Common myeloid progenitor, CD34-positive (primary cell): ENCODE measurements at regions not wholly inside any gene's neighbourhood (a gene's known extent, or its start where the extent isn't known, plus 50 kb on each side); places are given as distances from the start of the nearest gene placed in this dataset.

ENCODE experiments used
- CTCF ChIA-PET: fragments of 350-600 bp; sonication (Branson Sonifier 250); formaldehyde crosslinking; loops from one replicate; lab custom pipeline; 2021; ENCODE audit warnings: antibody characterized with exemption; lab: Charles Lee
- POLR2A ChIA-PET: fragments of 350-600 bp; sonication (Branson Sonifier 250); formaldehyde crosslinking; loops from one replicate; lab custom pipeline; 2021; ENCODE audit warnings: antibody characterized with exemption; lab: Charles Lee
- DNase-seq, 3 donors: peaks; one replicate each; pipeline versions ENCODE4 v3.0.0 to v3.0.0-alpha.2; 2013
- H3K27ac ChIP-seq, 2 experiments: 1 replicate in 1 of 2; 2 replicates in 1 of 2; pipeline ENCODE4 v1.7.0; 2013; ENCODE audit warnings: inconsistent platforms in 2 of 2, low read length in 2 of 2, mild to moderate bottlenecking in 2 of 2, low read depth in 1 of 2, moderate library complexity in 1 of 2; ENCODE audit not compliant: severe bottlenecking in 2 of 2, insufficient read depth in 1 of 2, poor library complexity in 1 of 2
- H3K27me3 ChIP-seq, 5 experiments: replicated peaks in 2 of 5; 1 replicate in 3 of 5; 2 replicates in 2 of 5; pipeline versions ENCODE4 v1.6.1 to v1.7.0; 2013; ENCODE audit warnings: low read length in 4 of 5, mild to moderate bottlenecking in 2 of 5, moderate library complexity in 2 of 5, inconsistent platforms in 1 of 5; ENCODE audit not compliant: insufficient read depth in 5 of 5, control insufficient read depth in 4 of 5
- H3K36me3 ChIP-seq, 4 experiments: 1 replicate in 2 of 4; 2 replicates in 2 of 4; pipeline versions ENCODE4 v1.6.1 to v1.7.0; 2013; ENCODE audit warnings: low read length in 3 of 4, control low read depth in 1 of 4, mild to moderate bottlenecking in 1 of 4; ENCODE audit not compliant: control insufficient read depth in 4 of 4, insufficient read depth in 4 of 4
- H3K4me1 ChIP-seq, 4 experiments: 1 replicate in 3 of 4; 2 replicates in 1 of 4; pipeline versions ENCODE4 v1.6.1 to v1.7.1; 2013; ENCODE audit warnings: low read length in 3 of 4, mild to moderate bottlenecking in 3 of 4, control low read depth in 1 of 4, inconsistent platforms in 1 of 4, moderate library complexity in 1 of 4; ENCODE audit not compliant: control insufficient read depth in 4 of 4, insufficient read depth in 4 of 4; ENCODE audit errors: control extremely low read depth in 1 of 4
- H3K4me3 ChIP-seq, 7 experiments: 1 replicate in 4 of 7; 2 replicates in 3 of 7; pipeline versions ENCODE4 v1.5.1 to v1.7.0; 2013; ENCODE audit warnings: mild to moderate bottlenecking in 7 of 7, low read length in 6 of 7, moderate library complexity in 6 of 7, inconsistent platforms in 2 of 7, low read depth in 2 of 7, control low read depth in 1 of 7; ENCODE audit not compliant: insufficient read depth in 4 of 7, control insufficient read depth in 1 of 7; ENCODE audit errors: extremely low read depth in 1 of 7
- H3K9me3 ChIP-seq, 5 experiments: 1 replicate in 4 of 5; 2 replicates in 1 of 5; pipeline versions ENCODE4 v1.6.1 to v1.7.1; 2013; ENCODE audit warnings: low read length in 4 of 5, mild to moderate bottlenecking in 2 of 5, inconsistent platforms in 1 of 5, low read depth in 1 of 5, moderate library complexity in 1 of 5; ENCODE audit not compliant: control insufficient read depth in 4 of 5, insufficient read depth in 2 of 5; ENCODE audit errors: control extremely low read depth in 1 of 5
- WGBS: methylation state at CpG from one replicate; pipeline ENCODE4 v1.1.5; 2013; ENCODE audit not compliant: insufficient coverage; 5-methylcytosine and 5-hydroxymethylcytosine counted together

GRCh38 chr9:89810431-89810830 lies 205.6 kb downstream of the GADD45G start:
- ChIA-PET POLR2A (no interaction called here), CTCF (interaction anchor here (1.1 kb wide), 1 partner anchor 18 kb away, joined by 3 read pairs; no protein-coding TSS in a partner anchor)
- peaks cover 0 to 20% (median 15%) of the 10 kb centered on the region in 4 experiments for H3K4me1 ChIP-seq
- DNase-seq: no peak
- no peaks in the 10 kb centered on the region for H3K27me3 ChIP-seq
- no peak overlapping the region for H3K4me3 ChIP-seq
- WGBS: 99% methylated on average over 7 of the region's 7 CpGs
- H3K27ac ChIP-seq: no peak overlapping the region
- no peaks in the 10 kb centered on the region for H3K36me3 ChIP-seq
- H3K9me3 ChIP-seq: no peaks in the 10 kb centered on the region

GRCh38 chr9:89811356-89811755 lies 206.5 kb downstream of the GADD45G start:
- Histone ChIP-seq H3K4me1 (peaks cover 0 to 26% (median 22%) of the 10 kb centered on the region in 4 experiments), H3K4me3 (no peak overlapping the region), H3K36me3 (no peaks in the 10 kb centered on the region), H3K27me3 (no peaks in the 10 kb centered on the region), H3K9me3 (no peaks in the 10 kb centered on the region), H3K27ac (no peak overlapping the region)
- 93% methylated on average over 3 of the region's 3 CpGs for WGBS
- no peak for DNase-seq
- ChIA-PET POLR2A (no interaction called here), CTCF (no interaction called here)

GRCh38 chr9:89811886-89812450 lies 207.2 kb downstream of the GADD45G start:
- Histone ChIP-seq H3K9me3 (no peaks in the 10 kb centered on the region), H3K4me1 (peaks cover 0 to 26% (median 22%) of the 10 kb centered on the region in 4 experiments), H3K36me3 (no peaks in the 10 kb centered on the region), H3K27me3 (no peaks in the 10 kb centered on the region), H3K4me3 (no peak overlapping the region), H3K27ac (no peak overlapping the region)
- ChIA-PET POLR2A (no interaction called here), CTCF (no interaction called here)
- 95% methylated on average over 8 of the region's 10 CpGs for WGBS
- DNase-seq: no peak

- H3K4me1 ChIP-seq: peaks cover 0 to 31% (median 22%) of the 10 kb centered on the region in 4 experiments
- H3K9me3 ChIP-seq: no peaks in the 10 kb centered on the region
- WGBS: 97% methylated on average over 10 of the region's 10 CpGs
- no peaks in the 10 kb centered on the region for H3K27me3 ChIP-seq
- no peak for DNase-seq
- no peaks in the 10 kb centered on the region for H3K36me3 ChIP-seq
- H3K4me3 ChIP-seq: no peak overlapping the region
- CTCF ChIA-PET: no interaction called here
- POLR2A ChIA-PET: no interaction called here
- H3K27ac ChIP-seq: no peak overlapping the region
Observed at GRCh38 chr9:89812556-89813181, 207.9 kb downstream of the GADD45G start.

GRCh38 chr9:89813482-89813881 lies 208.7 kb downstream of the GADD45G start:
- Histone ChIP-seq H3K27me3 (no peaks in the 10 kb centered on the region), H3K27ac (no peak overlapping the region), H3K4me3 (no peak overlapping the region), H3K36me3 (no peaks in the 10 kb centered on the region), H3K4me1 (peaks cover 0 to 36% (median 22%) of the 10 kb centered on the region in 4 experiments), H3K9me3 (no peaks in the 10 kb centered on the region)
- ChIA-PET CTCF (no interaction called here), POLR2A (interaction anchor here (0.6 to 0.7 kb wide), 2 partner anchors 113 to 1973 kb away, joined by 3 read pairs; no protein-coding TSS in a partner anchor)
- no peak for DNase-seq
- WGBS: 81% methylated on average over 4 of the region's 5 CpGs

GRCh38 chr9:89814340-89815040 lies 209.7 kb downstream of the GADD45G start:
- H3K27ac ChIP-seq: no peak overlapping the region
- ChIA-PET POLR2A (interaction anchor here (0.6 to 0.7 kb wide), 2 partner anchors 114 to 1974 kb away, joined by 3 read pairs; no protein-coding TSS in a partner anchor), CTCF (interaction anchor here (0.8 to 2.2 kb wide), 6 partner anchors 10 to 324 kb away, joined by 3 to 6 read pairs (median 4); no protein-coding TSS in a partner anchor)
- DNase-seq: peak in 2 of 3 donors; percentile 43 to 57
- H3K9me3 ChIP-seq: no peaks in the 10 kb centered on the region
- no peaks in the 10 kb centered on the region for H3K27me3 ChIP-seq
- WGBS: 3% methylated on average over 6 of the region's 9 CpGs
- peaks cover 0 to 36% (median 22%) of the 10 kb centered on the region in 4 experiments for H3K4me1 ChIP-seq
- H3K4me3 ChIP-seq: peak overlapping the region in 3 of 7 experiments; percentile 1 to 24 (median 20)
- no peaks in the 10 kb centered on the region for H3K36me3 ChIP-seq
